Erythroblast (primary cell): ENCODE measurements at regions not wholly inside any gene's neighbourhood (a gene's known extent, or its start where the extent isn't known, plus 50 kb on each side); places are given as distances from the start of the nearest gene placed in this dataset.
"Not testable (repeated sequence)": the region's sequence is repeated elsewhere in the genome, so short reads cannot be mapped to it uniquely, and the experiment has no call there.

Experiments used
- GATA1 ChIP-seq: IDR thresholded peaks from 2 replicates; pipeline ENCODE4 v1.6.1; 2011; ENCODE audit warnings: low read depth, mild to moderate bottlenecking, control low read depth, low read length, moderate library complexity
- POLR2A ChIP-seq: IDR thresholded peaks from 2 replicates; pipeline ENCODE4 v1.6.1; 2011; ENCODE audit warnings: mild to moderate bottlenecking, low read length

GRCh38 chr3:145482735-145483134, 678.2 kb downstream of the PLOD2 start:
- TF ChIP-seq POLR2A, GATA1: not testable (repeated sequence)
